GM23338 (cell line): ENCODE measurements at regions not wholly inside any gene's neighbourhood (a gene's known extent, or its start where the extent isn't known, plus 50 kb on each side); places are given as distances from the start of the nearest gene placed in this dataset.

ENCODE experiments used
- CTCF ChIP-seq, 2 experiments: fragments of 200-600 bp in 1 of 2; sonication (generic) in 1 of 2; conservative IDR thresholded peaks; 2 replicates each; pipeline versions ENCODE4 v1.5.1 to v1.6.1; 2016 to 2017; ENCODE audit warnings: antibody characterized with exemption in 2 of 2, low read depth in 2 of 2, mild to moderate bottlenecking in 2 of 2, moderate library complexity in 1 of 2
- EZH2 ChIP-seq: fragments of 200-600 bp; sonication (generic); IDR thresholded peaks from one replicate; pipeline ENCODE4 v1.8.0; 2017; ENCODE audit warnings: antibody characterized with exemption, mild to moderate bottlenecking, low read depth; ENCODE audit not compliant: unreplicated experiment
- REST ChIP-seq: IDR thresholded peaks from one replicate; pipeline ENCODE4 v1.6.1; 2018; ENCODE audit warnings: antibody characterized with exemption; ENCODE audit not compliant: unreplicated experiment

GRCh38 chr20:22321191-22321590 lies 263.2 kb downstream of the FOXA2 start:
- TF ChIP-seq CTCF (conservative IDR thresholded peaks at IDR 0.05; ENCODE audit: low read depth in 2 of 2) (no peak), EZH2 (no peak), REST (no peak)
